Upper lobe of right lung (tissue), 1 donor: ENCODE measurements at regions not wholly inside any gene's neighbourhood (a gene's known extent, or its start where the extent isn't known, plus 50 kb on each side); places are given as distances from the start of the nearest gene placed in this dataset.

ENCODE experiments used
- ATAC-seq: fragments of 200-7000 bp; cut with Tn5 transposase; one replicate; pipeline ENCODE4 v1.9.1; 2020; ENCODE audit warnings: mild to moderate bottlenecking, moderate library complexity
- DNase-seq: peaks from one replicate; pipeline ENCODE4 v3.0.0-alpha.2; 2020
- H3K27ac ChIP-seq: fragments of 200-600 bp; one replicate; pipeline ENCODE4 v1.8.0; 2022
- H3K27me3 ChIP-seq: fragments of 200-600 bp; one replicate; pipeline ENCODE4 v1.8.0; 2022; ENCODE audit warnings: mild to moderate bottlenecking
- H3K36me3 ChIP-seq: fragments of 200-600 bp; one replicate; pipeline ENCODE4 v1.8.0; 2022
- H3K4me1 ChIP-seq: fragments of 200-600 bp; one replicate; pipeline ENCODE4 v1.8.0; 2022
- H3K4me3 ChIP-seq: fragments of 200-600 bp; one replicate; pipeline ENCODE4 v1.8.0; 2022; ENCODE audit warnings: mild to moderate bottlenecking
- H3K9me3 ChIP-seq: fragments of 200-600 bp; one replicate; pipeline ENCODE4 v1.8.0; 2022
- intact Hi-C: fragments of 100-400 bp; cut with DNase I; formaldehyde crosslinking; loops from one replicate; pipeline ENCODE4 v1.11.0; 2022
- TF ChIP-seq, protein P1 (sequence below): fragments of 200-600 bp; IDR thresholded peaks from one replicate; pipeline ENCODE4 v1.8.0; 2022; ENCODE audit warnings: antibody characterized with exemption
- donor health status: DM: no; HTN: yes; CAD: no; lungs with severe emphysema.

DNA sequence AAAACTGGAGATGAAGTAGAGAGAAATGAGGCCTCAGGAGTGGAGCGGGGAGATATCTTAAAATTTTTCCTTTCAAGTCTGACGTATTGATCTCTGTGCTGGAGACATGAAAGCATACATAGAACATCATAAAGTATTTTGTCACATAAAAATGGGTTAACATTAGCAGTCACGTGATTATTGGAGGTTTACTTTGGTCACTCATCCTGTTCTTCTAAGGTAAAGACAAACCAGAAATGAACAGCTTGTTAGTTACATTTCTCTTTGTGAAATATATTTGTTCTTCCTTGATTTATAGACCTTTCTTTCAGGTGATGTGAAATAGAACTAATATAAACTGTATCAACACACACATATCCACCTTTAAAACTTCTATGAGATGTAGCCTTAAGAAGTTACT is 324.1 kb downstream of the SQOR start:
- Histone ChIP-seq H3K27me3 (no peaks in the 10 kb centered on the region), H3K27ac (no peak overlapping the region), H3K4me3 (no peak overlapping the region), H3K9me3 (no peaks in the 10 kb centered on the region), H3K4me1 (no peaks in the 10 kb centered on the region), H3K36me3 (no peaks in the 10 kb centered on the region)
- intact Hi-C loops, result no loop called here
- no peak for ATAC-seq
- TF ChIP-seq, protein P1, sequence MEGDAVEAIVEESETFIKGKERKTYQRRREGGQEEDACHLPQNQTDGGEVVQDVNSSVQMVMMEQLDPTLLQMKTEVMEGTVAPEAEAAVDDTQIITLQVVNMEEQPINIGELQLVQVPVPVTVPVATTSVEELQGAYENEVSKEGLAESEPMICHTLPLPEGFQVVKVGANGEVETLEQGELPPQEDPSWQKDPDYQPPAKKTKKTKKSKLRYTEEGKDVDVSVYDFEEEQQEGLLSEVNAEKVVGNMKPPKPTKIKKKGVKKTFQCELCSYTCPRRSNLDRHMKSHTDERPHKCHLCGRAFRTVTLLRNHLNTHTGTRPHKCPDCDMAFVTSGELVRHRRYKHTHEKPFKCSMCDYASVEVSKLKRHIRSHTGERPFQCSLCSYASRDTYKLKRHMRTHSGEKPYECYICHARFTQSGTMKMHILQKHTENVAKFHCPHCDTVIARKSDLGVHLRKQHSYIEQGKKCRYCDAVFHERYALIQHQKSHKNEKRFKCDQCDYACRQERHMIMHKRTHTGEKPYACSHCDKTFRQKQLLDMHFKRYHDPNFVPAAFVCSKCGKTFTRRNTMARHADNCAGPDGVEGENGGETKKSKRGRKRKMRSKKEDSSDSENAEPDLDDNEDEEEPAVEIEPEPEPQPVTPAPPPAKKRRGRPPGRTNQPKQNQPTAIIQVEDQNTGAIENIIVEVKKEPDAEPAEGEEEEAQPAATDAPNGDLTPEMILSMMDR, result no peak
- no peak for DNase-seq

DNA sequence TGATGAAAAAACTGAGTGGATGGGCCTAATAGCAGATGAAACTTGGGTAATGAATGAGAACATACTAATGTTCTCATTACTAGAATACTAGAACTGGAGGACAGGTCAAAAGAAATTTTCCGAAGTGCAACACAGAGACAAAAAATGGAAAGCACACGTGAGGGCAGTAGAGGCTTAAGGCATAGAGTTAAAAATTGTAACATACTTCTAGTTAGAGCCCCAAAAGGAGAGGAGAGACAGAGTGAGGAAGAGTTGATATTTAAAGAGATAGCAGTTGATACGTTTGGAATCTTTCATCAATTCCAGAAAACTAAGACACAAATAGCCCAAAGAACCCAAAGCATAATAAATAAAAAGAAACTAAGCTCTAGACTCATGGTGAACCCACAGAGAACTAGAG is 327.9 kb downstream of the SQOR start:
- H3K27ac ChIP-seq, result no peak overlapping the region
- no peak for DNase-seq
- H3K4me3 ChIP-seq, result no peak overlapping the region
- no peaks in the 10 kb centered on the region for H3K4me1 ChIP-seq
- intact Hi-C loops, result no loop called here
- H3K36me3 ChIP-seq, result no peaks in the 10 kb centered on the region
- TF ChIP-seq, protein P1, result no peak
- no peaks in the 10 kb centered on the region for H3K27me3 ChIP-seq
- no peak for ATAC-seq
- H3K9me3 ChIP-seq, result no peaks in the 10 kb centered on the region

- Histone ChIP-seq H3K9me3 (no peaks in the 10 kb centered on the region), H3K4me3 (no peak overlapping the region), H3K36me3 (no peaks in the 10 kb centered on the region), H3K27ac (no peak overlapping the region), H3K4me1 (no peaks in the 10 kb centered on the region), H3K27me3 (no peaks in the 10 kb centered on the region)
- ATAC-seq, result no peak
- no peak for DNase-seq
- TF ChIP-seq, protein P1, result no peak
- intact Hi-C loops, result no loop called here
These were observed 335.7 kb downstream of the SQOR start for GRCh38 chr15:45970542-45970941.

GRCh38 chr15:45980366-45980765 is 345.5 kb downstream of the SQOR start:
- no peaks in the 10 kb centered on the region for H3K4me1 ChIP-seq
- no peaks in the 10 kb centered on the region for H3K9me3 ChIP-seq
- no peak for ATAC-seq
- no peak overlapping the region for H3K27ac ChIP-seq
- H3K27me3 ChIP-seq, result no peaks in the 10 kb centered on the region
- TF ChIP-seq, protein P1, result no peak
- DNase-seq, result no peak
- no peak overlapping the region for H3K4me3 ChIP-seq
- H3K36me3 ChIP-seq, result no peaks in the 10 kb centered on the region
- intact Hi-C loops, result no loop called here

- Histone ChIP-seq H3K27ac (no peak overlapping the region), H3K27me3 (no peaks in the 10 kb centered on the region), H3K9me3 (no peaks in the 10 kb centered on the region), H3K4me3 (no peak overlapping the region), H3K36me3 (no peaks in the 10 kb centered on the region), H3K4me1 (no peaks in the 10 kb centered on the region)
- intact Hi-C loops, result no loop called here
- no peak for DNase-seq
- TF ChIP-seq, protein P1, result no peak
- no peak for ATAC-seq
These were observed 346.8 kb downstream of the SQOR start for GRCh38 chr15:45981625-45982024.

GRCh38 chr15:45991863-45992262 is 357.0 kb downstream of the SQOR start:
- Histone ChIP-seq H3K4me3 (no peak overlapping the region), H3K36me3 (no peaks in the 10 kb centered on the region), H3K27ac (no peak overlapping the region), H3K27me3 (no peaks in the 10 kb centered on the region), H3K4me1 (no peaks in the 10 kb centered on the region), H3K9me3 (no peaks in the 10 kb centered on the region)
- DNase-seq, result no peak
- intact Hi-C loops, result no loop called here
- TF ChIP-seq, protein P1, result no peak
- ATAC-seq, result no peak
